ENCODE measurements at regions not wholly inside any gene's neighbourhood (a gene's known extent, or its start where the extent isn't known, plus 50 kb on each side); places are given as distances from the start of the nearest gene placed in this dataset.

DNA sequence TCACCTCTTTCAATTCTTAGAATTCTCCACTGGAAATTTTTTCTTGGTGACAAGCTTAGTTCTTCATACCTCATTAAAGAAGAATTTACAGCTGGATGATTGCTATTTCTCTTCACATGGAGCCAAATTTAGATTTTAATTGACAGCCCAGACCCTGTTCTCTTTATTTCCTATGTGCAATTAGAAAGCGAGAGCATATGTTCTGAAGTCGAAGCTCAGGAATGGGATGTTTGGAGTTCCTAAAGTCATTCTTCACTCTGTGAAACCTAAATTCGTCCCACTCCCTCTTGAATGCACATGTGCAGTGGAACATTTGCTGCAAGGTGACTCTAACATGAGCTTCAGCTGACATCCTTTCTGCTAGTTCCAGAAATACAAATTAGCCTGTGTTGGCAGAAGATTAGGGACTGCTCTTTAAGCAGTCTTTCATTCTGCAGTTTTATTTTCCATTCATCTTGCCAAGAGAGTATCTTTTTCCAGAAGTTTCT, 129.3 kb upstream of the KCNJ16 start:
- TF ChIP-seq POLR2A (IDR thresholded peaks at IDR 0.05) (no peak), CTCF (IDR thresholded peaks at IDR 0.05) (no peak)

Data from testis (tissue), 2 donors.